Right lobe of liver (tissue), 4 donors: ENCODE measurements at regions not wholly inside any gene's neighbourhood (a gene's known extent, or its start where the extent isn't known, plus 50 kb on each side); places are given as distances from the start of the nearest gene placed in this dataset.
"Not testable (repeated sequence)": the region's sequence is repeated elsewhere in the genome, so short reads cannot be mapped to it uniquely, and the experiment has no call there.

ENCODE experiments used
- POLR2A ChIP-seq: fragments of 450-650 bp; IDR thresholded peaks from one replicate; pipeline ENCODE4 v1.6.1; 2017; ENCODE audit warnings: antibody characterized with exemption, mild to moderate bottlenecking
- TF ChIP-seq, protein P1 (sequence below), 4 donors: fragments of 200-600 bp in 3 of 4; fragments of 450-650 bp in 1 of 4; IDR thresholded peaks; one replicate each; pipeline versions ENCODE4 v1.5.1 to v1.8.0; 2016 to 2022; ENCODE audit warnings: antibody characterized with exemption in 4 of 4, mild to moderate bottlenecking in 2 of 4
- donor health status: DM: no; HTN: no; CAD: no.
- donor health status: DM: no; HTN: no; CAD: no.
- donor health status: DM: no; HTN: yes; CAD: no.

DNA sequence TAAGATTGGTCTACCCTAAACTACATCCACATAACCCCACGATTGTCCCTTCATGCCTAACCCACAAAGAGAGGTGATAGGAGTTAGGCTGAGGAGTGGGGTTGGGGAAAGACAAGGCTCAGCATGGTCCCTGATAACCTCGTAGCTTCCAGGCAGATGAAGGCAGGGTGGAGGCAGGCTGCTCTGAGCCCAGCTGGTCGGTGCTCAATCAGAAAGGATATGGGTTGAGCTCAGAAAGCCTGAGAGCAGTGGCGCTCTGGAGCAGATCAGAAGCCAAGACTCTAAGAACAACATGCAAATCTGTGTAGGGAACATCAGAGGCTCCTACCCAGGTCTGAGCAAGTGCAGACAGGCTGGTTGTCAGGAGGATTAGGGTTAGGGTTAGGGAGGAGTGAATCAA lies 353.0 kb downstream of the GOLGA6L6 start:
- TF ChIP-seq, protein P1, sequence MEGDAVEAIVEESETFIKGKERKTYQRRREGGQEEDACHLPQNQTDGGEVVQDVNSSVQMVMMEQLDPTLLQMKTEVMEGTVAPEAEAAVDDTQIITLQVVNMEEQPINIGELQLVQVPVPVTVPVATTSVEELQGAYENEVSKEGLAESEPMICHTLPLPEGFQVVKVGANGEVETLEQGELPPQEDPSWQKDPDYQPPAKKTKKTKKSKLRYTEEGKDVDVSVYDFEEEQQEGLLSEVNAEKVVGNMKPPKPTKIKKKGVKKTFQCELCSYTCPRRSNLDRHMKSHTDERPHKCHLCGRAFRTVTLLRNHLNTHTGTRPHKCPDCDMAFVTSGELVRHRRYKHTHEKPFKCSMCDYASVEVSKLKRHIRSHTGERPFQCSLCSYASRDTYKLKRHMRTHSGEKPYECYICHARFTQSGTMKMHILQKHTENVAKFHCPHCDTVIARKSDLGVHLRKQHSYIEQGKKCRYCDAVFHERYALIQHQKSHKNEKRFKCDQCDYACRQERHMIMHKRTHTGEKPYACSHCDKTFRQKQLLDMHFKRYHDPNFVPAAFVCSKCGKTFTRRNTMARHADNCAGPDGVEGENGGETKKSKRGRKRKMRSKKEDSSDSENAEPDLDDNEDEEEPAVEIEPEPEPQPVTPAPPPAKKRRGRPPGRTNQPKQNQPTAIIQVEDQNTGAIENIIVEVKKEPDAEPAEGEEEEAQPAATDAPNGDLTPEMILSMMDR (IDR thresholded peaks at IDR 0.05) = not testable (repeated sequence)
- TF ChIP-seq POLR2A = not testable (repeated sequence)
